MM.1S (cell line): ENCODE measurements at regions not wholly inside any gene's neighbourhood (a gene's known extent, or its start where the extent isn't known, plus 50 kb on each side); places are given as distances from the start of the nearest gene placed in this dataset.

Source experiments
- DNase-seq: peaks from one replicate; pipeline ENCODE4 v3.0.0-alpha.2; 2015
- H2AFZ ChIP-seq: fragments of 300-600 bp; sonication (generic); 2 replicates; pipeline ENCODE4 v1.6.0; 2016; ENCODE audit warnings: antibody characterized with exemption, low read length
- H3F3A ChIP-seq: fragments of 300-600 bp; sonication (generic); 2 replicates; pipeline ENCODE4 v1.6.1; 2016; ENCODE audit warnings: mild to moderate bottlenecking, antibody characterized with exemption, low read length, moderate library complexity, mixed read lengths; ENCODE audit not compliant: insufficient read depth
- H3K27ac ChIP-seq: fragments of 300-600 bp; sonication (generic); 2 replicates; pipeline ENCODE4 v1.5.1; 2016; ENCODE audit warnings: mild to moderate bottlenecking, low read length
- H3K27me3 ChIP-seq: fragments of 300-600 bp; sonication (generic); replicated peaks from 2 replicates; pipeline ENCODE4 v1.6.0; 2016; ENCODE audit warnings: low read length; ENCODE audit not compliant: insufficient read depth
- H3K36me3 ChIP-seq: fragments of 300-600 bp; sonication (generic); replicated peaks from 2 replicates; pipeline ENCODE4 v1.6.1; 2016; ENCODE audit warnings: mild to moderate bottlenecking, low read length, mixed read lengths; ENCODE audit not compliant: insufficient read depth
- H3K4me1 ChIP-seq: fragments of 300-600 bp; sonication (generic); 2 replicates; pipeline ENCODE4 v1.6.1; 2016; ENCODE audit warnings: low read length, mixed read lengths
- H3K4me2 ChIP-seq: fragments of 300-600 bp; sonication (generic); 2 replicates; pipeline ENCODE4 v1.6.0; 2016; ENCODE audit warnings: low read depth, low read length
- H3K4me3 ChIP-seq: fragments of 300-600 bp; sonication (generic); 2 replicates; pipeline ENCODE4 v1.5.1; 2016; ENCODE audit warnings: low read length, mixed read lengths
- H3K79me2 ChIP-seq: fragments of 300-600 bp; sonication (generic); 2 replicates; pipeline ENCODE4 v1.6.1; 2016; ENCODE audit warnings: mixed run types, low read length, mixed read lengths
- H3K9ac ChIP-seq: fragments of 300-600 bp; sonication (generic); 2 replicates; pipeline ENCODE4 v1.6.1; 2016; ENCODE audit warnings: low read length, mixed read lengths
- H3K9me2 ChIP-seq: fragments of 300-600 bp; sonication (generic); replicated peaks from 2 replicates; pipeline ENCODE4 v1.6.1; 2016; ENCODE audit warnings: mild to moderate bottlenecking, low read length, mixed read lengths; ENCODE audit not compliant: insufficient read depth
- H3K9me3 ChIP-seq: fragments of 300-600 bp; sonication (generic); replicated peaks from 2 replicates; pipeline ENCODE4 v1.6.1; 2016; ENCODE audit warnings: mild to moderate bottlenecking, low read length, mixed read lengths; ENCODE audit not compliant: insufficient read depth
- H4K20me1 ChIP-seq: fragments of 300-600 bp; sonication (generic); 2 replicates; pipeline ENCODE4 v1.6.1; 2016; ENCODE audit warnings: mild to moderate bottlenecking, low read length, moderate library complexity, mixed read lengths; ENCODE audit not compliant: insufficient read depth
- CTCF ChIP-seq: fragments of 300-600 bp; sonication (generic); IDR thresholded peaks from 2 replicates; pipeline ENCODE4 v1.5.1; 2016; ENCODE audit warnings: antibody characterized with exemption, low read length, mixed read lengths
- EZH2 ChIP-seq: fragments of 300-600 bp; sonication (generic); optimal IDR thresholded peaks from 2 replicates; pipeline ENCODE3; 2017; ENCODE audit warnings: low read depth, mild to moderate bottlenecking, antibody characterized with exemption, low read length, mixed read lengths
- EZH2phosphoT487 ChIP-seq: fragments of 300-600 bp; sonication (generic); IDR thresholded peaks from 2 replicates; pipeline ENCODE4 v1.6.1; 2018; ENCODE audit warnings: antibody characterized with exemption, low read length

GRCh38 chr6:82056567-82056966, 191.0 kb downstream of the IBTK start:
- no peaks in the 10 kb centered on the region for H3K9me3 ChIP-seq
- DNase-seq = no peak
- no peaks in the 10 kb centered on the region for H3K36me3 ChIP-seq
- H3K27me3 ChIP-seq = no peaks in the 10 kb centered on the region
- no peaks in the 10 kb centered on the region for H3K9me2 ChIP-seq
- H3K4me1 ChIP-seq = no peaks in the 10 kb centered on the region
- H3K4me2 ChIP-seq = no peak overlapping the region
- H3F3A ChIP-seq = no peaks in the 10 kb centered on the region
- TF ChIP-seq EZH2phosphoT487 (no peak), CTCF (no peak), EZH2 (no peak)
- H3K4me3 ChIP-seq = no peak overlapping the region
- H3K9ac ChIP-seq = no peak overlapping the region
- H4K20me1 ChIP-seq = no peaks in the 10 kb centered on the region
- no peak overlapping the region for H3K27ac ChIP-seq
- H2AFZ ChIP-seq = no peak overlapping the region
- H3K79me2 ChIP-seq = no peaks in the 10 kb centered on the region

- no peak overlapping the region for H3K4me2 ChIP-seq
- no peaks in the 10 kb centered on the region for H3K9me2 ChIP-seq
- H3K79me2 ChIP-seq = no peaks in the 10 kb centered on the region
- DNase-seq = no peak
- H3K4me3 ChIP-seq = no peak overlapping the region
- H3K27me3 ChIP-seq = no peaks in the 10 kb centered on the region
- H3K9ac ChIP-seq = no peak overlapping the region
- no peak overlapping the region for H3K27ac ChIP-seq
- TF ChIP-seq CTCF = no peak
- TF ChIP-seq EZH2phosphoT487 = no peak
- no peak for TF ChIP-seq EZH2
- no peaks in the 10 kb centered on the region for H4K20me1 ChIP-seq
- no peaks in the 10 kb centered on the region for H3F3A ChIP-seq
- no peaks in the 10 kb centered on the region for H3K9me3 ChIP-seq
- H3K36me3 ChIP-seq = no peaks in the 10 kb centered on the region
- no peaks in the 10 kb centered on the region for H3K4me1 ChIP-seq
- no peak overlapping the region for H2AFZ ChIP-seq
Observed at GRCh38 chr6:82045965-82046756, 201.4 kb downstream of the IBTK start.

- no peak overlapping the region for H3K4me3 ChIP-seq
- H2AFZ ChIP-seq = peak overlapping the region; percentile 33; the same call in 1 of the 2 replicates
- no peak overlapping the region for H3K9ac ChIP-seq
- no peak overlapping the region for H3K27ac ChIP-seq
- no peaks in the 10 kb centered on the region for H4K20me1 ChIP-seq
- no peaks in the 10 kb centered on the region for H3K36me3 ChIP-seq
- no peak overlapping the region for H3K4me2 ChIP-seq
- no peaks in the 10 kb centered on the region for H3F3A ChIP-seq
- TF ChIP-seq EZH2phosphoT487 (no peak), CTCF (peak; percentile 68)
- no peaks in the 10 kb centered on the region for H3K9me2 ChIP-seq
- no peaks in the 10 kb centered on the region for H3K9me3 ChIP-seq
- no peaks in the 10 kb centered on the region for H3K79me2 ChIP-seq
- H3K4me1 ChIP-seq = no peaks in the 10 kb centered on the region
- no peaks in the 10 kb centered on the region for H3K27me3 ChIP-seq
- DNase-seq = peak; percentile 47
Observed at GRCh38 chr6:82040405-82041221, 206.9 kb downstream of the IBTK start.
